Spleen (tissue), 11 donors: ENCODE measurements at regions not wholly inside any gene's neighbourhood (a gene's known extent, or its start where the extent isn't known, plus 50 kb on each side); places are given as distances from the start of the nearest gene placed in this dataset.

Experiments used
- DNase-seq: peaks from one replicate; pipeline ENCODE4 v3.0.0-alpha.2; 2020
- H3K27ac ChIP-seq, 8 donors: fragments of 200-600 bp; sonication (generic) in 7 of 8; 1 replicate in 4 of 8; 2 replicates in 4 of 8; pipeline versions ENCODE4 v1.5.0 to v1.8.0; 2016 to 2021; ENCODE audit warnings: inconsistent platforms in 4 of 8, mild to moderate bottlenecking in 4 of 8, moderate library complexity in 1 of 8
- H3K27me3 ChIP-seq, 7 donors: fragments of 200-600 bp; sonication (generic) in 6 of 7; replicated peaks in 1 of 7; 1 replicate in 4 of 7; 2 replicates in 3 of 7; pipeline versions ENCODE4 v1.5.0 to v1.8.0; 2016 to 2021; ENCODE audit warnings: inconsistent platforms in 3 of 7, mild to moderate bottlenecking in 1 of 7
- H3K36me3 ChIP-seq, 6 donors: fragments of 200-600 bp; sonication (generic) in 5 of 6; 1 replicate in 4 of 6; 2 replicates in 2 of 6; pipeline versions ENCODE4 v1.5.0 to v1.8.0; 2016 to 2021; ENCODE audit warnings: inconsistent platforms in 2 of 6
- H3K4me1 ChIP-seq, 6 donors: fragments of 200-600 bp; sonication (generic) in 5 of 6; 1 replicate in 3 of 6; 2 replicates in 3 of 6; pipeline versions ENCODE4 v1.5.0 to v1.8.0; 2016 to 2021; ENCODE audit warnings: inconsistent platforms in 3 of 6
- H3K4me3 ChIP-seq, 8 donors: fragments of 200-600 bp; sonication (generic) in 7 of 8; 1 replicate in 4 of 8; 2 replicates in 4 of 8; pipeline versions ENCODE4 v1.5.0 to v1.8.0; 2016 to 2021; ENCODE audit warnings: inconsistent platforms in 4 of 8, mild to moderate bottlenecking in 4 of 8, moderate library complexity in 2 of 8
- H3K9me3 ChIP-seq, 8 donors: fragments of 200-600 bp; sonication (generic) in 7 of 8; 1 replicate in 4 of 8; 2 replicates in 4 of 8; pipeline versions ENCODE4 v1.5.0 to v1.8.0; 2016 to 2021; ENCODE audit warnings: inconsistent platforms in 4 of 8
- POLR2A ChIP-seq, 3 donors: fragments of 450-650 bp; IDR thresholded peaks; one replicate each; pipeline ENCODE4 v1.5.1; 2017; ENCODE audit warnings: antibody characterized with exemption in 3 of 3, mild to moderate bottlenecking in 1 of 3
- POLR2AphosphoS5 ChIP-seq, 3 donors: sonication (generic); formaldehyde crosslinking; IDR thresholded peaks; one replicate each; pipeline ENCODE4 v1.5.1; 2017; ENCODE audit warnings: antibody characterized with exemption in 3 of 3
- WGBS, 5 donors: extraction: QIAGEN DNeasy Blood & Tissue Kit in 3 of 5; methylation state at CpG; one replicate each; pipeline versions ENCODE4 v1.1.5 to v1.1.7; 2013 to 2018; 5-methylcytosine and 5-hydroxymethylcytosine counted together
- intact Hi-C: fragments of 100-400 bp; cut with DNase I; formaldehyde crosslinking; loops from one replicate; pipeline ENCODE4 v1.15.0; 2023; ENCODE audit warnings: low total_unique reads
- TF ChIP-seq, protein P1 (sequence below), 11 experiments: fragments of 200-600 bp in 7 of 11; fragments of 450-650 bp in 4 of 11; sonication (generic) in 4 of 11; IDR thresholded peaks in 8 of 11; conservative IDR thresholded peaks in 3 of 11; 1 replicate in 7 of 11; 2 replicates in 4 of 11; pipeline versions ENCODE4 v1.4.0 to v1.8.0; 2016 to 2021; ENCODE audit warnings: antibody characterized with exemption in 11 of 11, inconsistent platforms in 4 of 11, mild to moderate bottlenecking in 1 of 11
- donor health status: healthy with polysubstance abuse.
- donor health status: DM: no; HTN: no; CAD: no; lungs with moderate emphysema.
- donor health status: DM: no; HTN: no; CAD: no.
- donor health status: Bipolar disorder and iron deficiency.
- donor health status: healthy.
- donor health status: DM: no; HTN: no; CAD: no.
- donor health status: DM: yes; HTN: yes; CAD: no.

DNA sequence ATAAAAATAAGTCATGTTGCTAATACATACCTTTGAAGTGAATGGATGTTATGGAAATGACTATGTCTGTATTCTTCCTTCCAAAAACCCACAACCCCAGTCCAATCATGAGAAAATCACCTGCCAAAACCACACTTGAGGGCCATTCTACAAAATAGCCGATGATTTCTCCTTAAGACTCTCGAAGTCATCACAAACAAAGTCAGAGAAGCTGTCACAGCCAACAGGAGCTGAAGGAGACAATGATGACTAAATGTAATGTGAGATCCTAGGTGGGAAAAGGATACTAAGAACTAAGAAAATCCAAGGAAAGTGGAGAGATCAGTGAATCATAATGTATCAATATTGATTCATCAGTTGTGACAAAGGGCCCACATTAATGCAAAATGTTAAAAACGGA lies 432.9 kb upstream of the DYNLRB2 start:
- DNase-seq = no peak
- TF ChIP-seq POLR2A (IDR thresholded peaks at IDR 0.05) = no peak
- TF ChIP-seq, protein P1, sequence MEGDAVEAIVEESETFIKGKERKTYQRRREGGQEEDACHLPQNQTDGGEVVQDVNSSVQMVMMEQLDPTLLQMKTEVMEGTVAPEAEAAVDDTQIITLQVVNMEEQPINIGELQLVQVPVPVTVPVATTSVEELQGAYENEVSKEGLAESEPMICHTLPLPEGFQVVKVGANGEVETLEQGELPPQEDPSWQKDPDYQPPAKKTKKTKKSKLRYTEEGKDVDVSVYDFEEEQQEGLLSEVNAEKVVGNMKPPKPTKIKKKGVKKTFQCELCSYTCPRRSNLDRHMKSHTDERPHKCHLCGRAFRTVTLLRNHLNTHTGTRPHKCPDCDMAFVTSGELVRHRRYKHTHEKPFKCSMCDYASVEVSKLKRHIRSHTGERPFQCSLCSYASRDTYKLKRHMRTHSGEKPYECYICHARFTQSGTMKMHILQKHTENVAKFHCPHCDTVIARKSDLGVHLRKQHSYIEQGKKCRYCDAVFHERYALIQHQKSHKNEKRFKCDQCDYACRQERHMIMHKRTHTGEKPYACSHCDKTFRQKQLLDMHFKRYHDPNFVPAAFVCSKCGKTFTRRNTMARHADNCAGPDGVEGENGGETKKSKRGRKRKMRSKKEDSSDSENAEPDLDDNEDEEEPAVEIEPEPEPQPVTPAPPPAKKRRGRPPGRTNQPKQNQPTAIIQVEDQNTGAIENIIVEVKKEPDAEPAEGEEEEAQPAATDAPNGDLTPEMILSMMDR (IDR thresholded peaks at IDR 0.05 in 8 of 11, conservative IDR thresholded peaks at IDR 0.05 in 3 of 11) = no peak
- Histone ChIP-seq H3K4me3 (no peak overlapping the region), H3K27ac (no peak overlapping the region), H3K36me3 (no peaks in the 10 kb centered on the region), H3K27me3 (peaks cover 0 to 15% (median 0%) of the 10 kb centered on the region in 7 donors), H3K9me3 (no peaks in the 10 kb centered on the region), H3K4me1 (no peaks in the 10 kb centered on the region)
- 86 to 96% (median 88%) methylated on average over 3 of the region's 3 CpGs for WGBS, 5 donors
- intact Hi-C loops = no loop called here

DNA sequence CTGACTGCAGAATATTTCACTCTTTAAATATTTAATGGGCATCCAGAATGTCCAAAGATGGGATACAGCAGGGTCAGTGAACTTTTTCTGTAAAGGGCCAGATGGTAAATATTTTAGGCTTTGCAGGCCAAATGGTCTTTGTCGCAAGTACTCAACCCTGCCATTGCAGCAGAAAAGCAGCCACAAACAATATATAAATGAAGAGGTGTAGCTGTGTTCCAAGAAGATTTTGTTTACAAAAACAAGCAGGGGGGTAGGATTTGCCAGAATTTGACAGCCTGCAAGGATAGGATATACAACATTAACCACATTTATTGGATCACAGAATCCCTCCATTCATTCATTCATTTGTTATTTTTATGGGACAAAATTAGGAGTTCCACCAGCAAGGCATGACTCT lies 435.0 kb upstream of the DYNLRB2 start:
- H3K4me3 ChIP-seq = no peak overlapping the region
- no peak overlapping the region for H3K27ac ChIP-seq
- DNase-seq = no peak
- peaks cover 0 to 15% (median 0%) of the 10 kb centered on the region in 7 donors for H3K27me3 ChIP-seq
- peaks cover 0 to 7% (median 0%) of the 10 kb centered on the region in 8 donors for H3K9me3 ChIP-seq
- WGBS, 5 donors = 91 to 100% (median 97%) methylated on average over 1 of the region's 1 CpG
- TF ChIP-seq, protein P1 (IDR thresholded peaks at IDR 0.05 in 8 of 11, conservative IDR thresholded peaks at IDR 0.05 in 3 of 11) = no peak
- no peak for TF ChIP-seq POLR2AphosphoS5 (IDR thresholded peaks at IDR 0.05)
- no peak for TF ChIP-seq POLR2A (IDR thresholded peaks at IDR 0.05)
- H3K4me1 ChIP-seq = no peaks in the 10 kb centered on the region
- intact Hi-C loops = no loop called here
- no peaks in the 10 kb centered on the region for H3K36me3 ChIP-seq

DNA sequence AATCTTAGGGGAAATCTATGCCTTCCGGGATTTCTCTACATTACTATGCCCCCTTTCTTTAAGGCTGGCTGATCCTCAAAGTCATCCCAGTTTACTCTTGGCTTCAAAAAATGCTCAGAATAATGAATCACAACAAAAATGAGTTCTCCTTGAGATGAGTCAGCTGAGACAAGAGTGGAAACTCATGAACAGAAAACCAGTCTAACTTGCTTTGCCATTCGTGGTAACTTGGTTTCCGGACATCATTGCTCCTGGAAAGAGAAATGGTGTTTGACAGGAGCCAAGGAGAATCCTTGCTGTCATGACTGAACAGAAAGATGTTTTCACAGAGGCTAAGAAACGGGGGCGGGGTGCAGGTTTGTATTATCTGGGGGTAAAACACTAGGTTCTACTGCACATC lies 435.6 kb upstream of the DYNLRB2 start:
- H3K27ac ChIP-seq = no peak overlapping the region
- H3K36me3 ChIP-seq = no peaks in the 10 kb centered on the region
- peaks cover 0 to 7% (median 0%) of the 10 kb centered on the region in 8 donors for H3K9me3 ChIP-seq
- 80 to 93% (median 86%) methylated on average over 5 of the region's 5 CpGs for WGBS, 5 donors
- peaks cover 0 to 17% (median 0%) of the 10 kb centered on the region in 7 donors for H3K27me3 ChIP-seq
- no peak overlapping the region for H3K4me3 ChIP-seq
- no peak for DNase-seq
- intact Hi-C loops = no loop called here
- H3K4me1 ChIP-seq = no peaks in the 10 kb centered on the region
- TF ChIP-seq, protein P1 (IDR thresholded peaks at IDR 0.05 in 8 of 11, conservative IDR thresholded peaks at IDR 0.05 in 3 of 11) = no peak
- TF ChIP-seq POLR2A (IDR thresholded peaks at IDR 0.05) (no peak), POLR2AphosphoS5 (IDR thresholded peaks at IDR 0.05) (no peak)

DNA sequence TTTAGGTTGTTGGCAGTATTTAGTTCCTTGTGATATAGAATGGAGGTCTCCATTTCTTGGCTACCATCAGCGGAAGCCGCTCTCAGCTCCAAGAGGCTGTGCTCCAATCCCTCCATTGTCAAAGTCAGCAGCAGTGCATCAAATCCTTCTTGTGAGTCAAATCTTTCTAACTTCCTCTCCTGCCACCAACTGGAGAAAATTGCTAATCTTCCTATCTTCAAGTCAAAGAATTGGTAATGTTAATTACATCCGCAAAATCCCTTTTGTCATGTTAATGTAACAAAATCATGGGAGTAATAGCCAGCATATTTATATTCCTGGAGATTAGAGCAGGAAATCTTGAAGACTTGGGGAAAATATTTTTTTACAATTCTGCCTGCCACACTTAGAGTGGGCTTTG lies 436.4 kb upstream of the DYNLRB2 start:
- H3K4me1 ChIP-seq = no peaks in the 10 kb centered on the region
- 93 to 97% (median 96%) methylated on average over 3 of the region's 3 CpGs for WGBS, 5 donors
- intact Hi-C loops = no loop called here
- no peak overlapping the region for H3K4me3 ChIP-seq
- no peak overlapping the region for H3K27ac ChIP-seq
- DNase-seq = no peak
- H3K9me3 ChIP-seq = peaks cover 0 to 7% (median 0%) of the 10 kb centered on the region in 8 donors
- H3K36me3 ChIP-seq = no peaks in the 10 kb centered on the region
- H3K27me3 ChIP-seq = peaks cover 0 to 16% (median 0%) of the 10 kb centered on the region in 7 donors
- TF ChIP-seq POLR2AphosphoS5 (IDR thresholded peaks at IDR 0.05) = no peak
- TF ChIP-seq, protein P1 (IDR thresholded peaks at IDR 0.05 in 8 of 11, conservative IDR thresholded peaks at IDR 0.05 in 3 of 11) = no peak
- TF ChIP-seq POLR2A (IDR thresholded peaks at IDR 0.05) = no peak
